Glutamatergic neuron (in vitro differentiated cells): ENCODE measurements at regions not wholly inside any gene's neighbourhood (a gene's known extent, or its start where the extent isn't known, plus 50 kb on each side); places are given as distances from the start of the nearest gene placed in this dataset.
"Not testable (repeated sequence)": the region's sequence is repeated elsewhere in the genome, so short reads cannot be mapped to it uniquely, and the experiment has no call there.

Source experiments
- DNase-seq: peaks from one replicate; pipeline ENCODE4 v3.0.0; 2022
- H3K27ac Mint-ChIP-seq: one replicate; pipeline ENCODE4 v1.8.0; 2020; ENCODE audit warnings: mild to moderate bottlenecking, mixed read lengths, inconsistent platforms; ENCODE audit not compliant: unreplicated experiment
- H3K27me3 Mint-ChIP-seq: one replicate; pipeline ENCODE4 v1.8.0; 2020; ENCODE audit warnings: mild to moderate bottlenecking, moderate library complexity, mixed read lengths, inconsistent platforms; ENCODE audit not compliant: unreplicated experiment
- H3K36me3 Mint-ChIP-seq: one replicate; pipeline ENCODE4 v1.8.0; 2020; ENCODE audit warnings: mild to moderate bottlenecking, mixed read lengths, inconsistent platforms; ENCODE audit not compliant: unreplicated experiment
- H3K4me1 Mint-ChIP-seq: one replicate; pipeline ENCODE4 v1.8.0; 2020; ENCODE audit warnings: mild to moderate bottlenecking, low read depth, mixed read lengths, inconsistent platforms; ENCODE audit not compliant: unreplicated experiment
- H3K4me3 Mint-ChIP-seq: one replicate; pipeline ENCODE4 v1.8.0; 2020; ENCODE audit warnings: mild to moderate bottlenecking, mixed read lengths, inconsistent platforms; ENCODE audit not compliant: unreplicated experiment
- H3K9me3 Mint-ChIP-seq: one replicate; pipeline ENCODE4 v1.8.0; 2020; ENCODE audit warnings: mild to moderate bottlenecking, moderate library complexity, mixed read lengths, inconsistent platforms; ENCODE audit not compliant: unreplicated experiment
- TF ChIP-seq, protein P1 (sequence below): fragments of 200-600 bp; sonication (generic); IDR thresholded peaks from one replicate; pipeline ENCODE4 v1.5.0; 2021; ENCODE audit not compliant: partially characterized antibody, unreplicated experiment

DNA sequence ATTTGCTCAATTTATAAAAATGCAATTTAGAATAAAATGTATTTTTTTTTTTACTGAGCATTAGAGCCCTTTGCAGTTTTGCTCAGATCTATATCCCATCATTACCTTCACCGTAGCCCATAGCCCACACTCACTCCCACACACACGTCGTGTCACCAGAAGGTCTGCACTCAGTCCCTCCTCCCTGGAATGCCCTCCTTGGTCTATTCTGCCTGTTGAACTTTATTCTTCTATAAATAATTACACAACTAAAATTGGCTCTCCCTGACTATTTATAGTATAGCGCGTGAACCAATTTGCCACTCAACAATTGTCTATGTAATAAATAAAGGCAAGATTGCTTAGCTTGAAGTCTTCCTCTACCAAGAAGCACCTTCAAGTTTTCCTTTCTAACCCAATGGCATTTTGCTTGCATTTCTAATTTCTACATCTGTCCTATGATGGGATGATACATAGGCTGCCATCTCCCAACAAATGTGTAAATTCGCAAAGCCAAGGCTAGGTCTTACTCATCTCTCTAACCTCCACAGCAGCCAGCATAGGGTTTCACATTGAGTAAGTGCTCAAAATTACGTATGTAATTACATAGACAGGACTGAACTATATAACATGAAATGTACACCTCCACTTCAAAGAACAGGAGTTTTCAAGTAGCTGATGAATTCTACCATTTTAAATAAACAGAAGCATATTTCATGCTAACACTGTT, 172.0 kb upstream of the HES1 start:
- Mint-ChIP-seq H3K9me3 (peaks cover 6% of the 10 kb centered on the region), H3K36me3 (no peaks in the 10 kb centered on the region), H3K27me3 (peaks cover 5% of the 10 kb centered on the region), H3K4me3 (no peak overlapping the region), H3K27ac (no peak overlapping the region), H3K4me1 (no peaks in the 10 kb centered on the region)
- no peak for DNase-seq
- TF ChIP-seq, protein P1, sequence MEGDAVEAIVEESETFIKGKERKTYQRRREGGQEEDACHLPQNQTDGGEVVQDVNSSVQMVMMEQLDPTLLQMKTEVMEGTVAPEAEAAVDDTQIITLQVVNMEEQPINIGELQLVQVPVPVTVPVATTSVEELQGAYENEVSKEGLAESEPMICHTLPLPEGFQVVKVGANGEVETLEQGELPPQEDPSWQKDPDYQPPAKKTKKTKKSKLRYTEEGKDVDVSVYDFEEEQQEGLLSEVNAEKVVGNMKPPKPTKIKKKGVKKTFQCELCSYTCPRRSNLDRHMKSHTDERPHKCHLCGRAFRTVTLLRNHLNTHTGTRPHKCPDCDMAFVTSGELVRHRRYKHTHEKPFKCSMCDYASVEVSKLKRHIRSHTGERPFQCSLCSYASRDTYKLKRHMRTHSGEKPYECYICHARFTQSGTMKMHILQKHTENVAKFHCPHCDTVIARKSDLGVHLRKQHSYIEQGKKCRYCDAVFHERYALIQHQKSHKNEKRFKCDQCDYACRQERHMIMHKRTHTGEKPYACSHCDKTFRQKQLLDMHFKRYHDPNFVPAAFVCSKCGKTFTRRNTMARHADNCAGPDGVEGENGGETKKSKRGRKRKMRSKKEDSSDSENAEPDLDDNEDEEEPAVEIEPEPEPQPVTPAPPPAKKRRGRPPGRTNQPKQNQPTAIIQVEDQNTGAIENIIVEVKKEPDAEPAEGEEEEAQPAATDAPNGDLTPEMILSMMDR = no peak

DNA sequence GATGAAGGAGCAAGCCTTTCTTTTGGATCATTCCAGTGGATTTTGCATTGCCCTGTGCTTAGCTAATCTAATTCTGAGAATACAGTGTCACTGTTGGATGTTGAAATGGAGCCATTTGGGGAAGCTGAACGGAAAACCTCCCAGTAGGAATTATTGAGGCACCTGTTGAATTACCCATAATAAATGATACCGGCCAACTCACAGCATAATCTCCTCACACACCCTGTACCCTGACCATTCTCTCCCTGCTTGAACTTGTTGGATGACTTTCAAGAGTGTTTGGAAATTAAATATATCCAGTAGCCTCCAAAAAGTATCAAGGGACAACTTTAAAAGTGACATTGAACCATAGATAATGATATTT, 171.4 kb upstream of the HES1 start:
- DNase-seq = no peak
- H3K27me3 Mint-ChIP-seq = peaks cover 5% of the 10 kb centered on the region
- H3K27ac Mint-ChIP-seq = no peak overlapping the region
- H3K36me3 Mint-ChIP-seq = no peaks in the 10 kb centered on the region
- peaks cover 6% of the 10 kb centered on the region for H3K9me3 Mint-ChIP-seq
- TF ChIP-seq, protein P1 = no peak
- H3K4me3 Mint-ChIP-seq = no peak overlapping the region
- no peaks in the 10 kb centered on the region for H3K4me1 Mint-ChIP-seq

DNA sequence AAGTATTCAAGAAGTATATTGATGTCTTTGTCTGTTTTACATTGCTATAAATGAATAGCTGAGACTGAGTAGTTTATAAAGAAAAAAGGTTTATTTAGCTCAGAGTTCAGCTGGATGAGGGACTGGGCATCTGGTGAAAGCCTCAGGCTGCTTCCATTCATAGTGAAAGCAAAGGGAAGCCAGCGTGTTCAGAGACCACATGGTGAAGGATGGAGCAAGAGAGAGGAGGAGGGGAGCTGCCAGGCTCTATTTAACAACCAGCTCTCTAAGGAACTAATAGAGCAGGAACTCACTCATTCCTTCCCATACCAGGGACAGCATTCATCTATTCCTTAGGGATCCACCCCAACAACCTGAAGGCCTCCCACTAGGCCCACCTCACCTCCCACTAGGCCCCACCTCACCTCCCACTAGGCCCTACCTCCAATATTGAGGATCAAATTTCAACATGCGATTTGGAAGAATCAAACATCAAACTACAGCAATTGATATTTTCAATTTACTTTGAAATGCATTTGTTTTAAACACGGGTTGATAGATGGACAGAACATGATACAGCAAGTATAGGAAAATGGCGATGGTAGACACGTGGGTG, 167.5 kb upstream of the HES1 start:
- no peak for DNase-seq
- Mint-ChIP-seq H3K4me1 (no peaks in the 10 kb centered on the region), H3K36me3 (no peaks in the 10 kb centered on the region), H3K27me3 (peaks cover 2% of the 10 kb centered on the region), H3K27ac (no peak overlapping the region), H3K9me3 (peaks cover 6% of the 10 kb centered on the region), H3K4me3 (no peak overlapping the region)
- TF ChIP-seq, protein P1 = no peak

DNA sequence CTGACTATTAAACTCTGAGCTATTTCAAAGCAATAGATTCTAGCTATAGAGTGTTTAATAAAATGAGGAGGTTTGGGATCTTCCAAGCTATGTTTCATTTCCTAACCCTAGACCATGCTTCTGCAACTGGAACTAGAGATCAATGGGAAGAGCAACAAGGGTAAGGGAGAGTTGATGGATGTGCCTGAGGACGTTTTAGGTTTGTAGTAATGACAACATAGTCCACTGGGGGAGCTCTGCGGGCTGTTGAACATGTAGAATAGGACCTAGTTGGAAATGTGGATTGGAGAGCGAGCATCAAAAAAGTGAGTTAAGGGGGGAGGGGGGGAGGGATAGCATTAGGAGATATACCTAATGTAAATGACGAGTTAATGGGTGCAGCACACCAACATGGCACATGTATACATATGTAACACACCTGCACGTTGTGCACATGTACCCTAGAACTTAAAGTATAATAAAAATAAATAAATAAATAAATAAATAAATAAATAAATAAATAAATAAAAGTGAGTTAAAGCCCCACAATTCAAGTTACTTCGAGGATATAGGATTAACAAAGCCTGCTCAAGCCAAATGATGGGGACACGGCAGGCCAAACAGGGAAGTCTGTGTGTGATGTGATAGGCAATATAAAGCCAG, 165.7 kb upstream of the HES1 start:
- not testable (repeated sequence) for H3K4me1 Mint-ChIP-seq, H3K27me3 Mint-ChIP-seq, H3K9me3 Mint-ChIP-seq, H3K4me3 Mint-ChIP-seq, H3K36me3 Mint-ChIP-seq, H3K27ac Mint-ChIP-seq
- peak; percentile 59 for DNase-seq
- TF ChIP-seq, protein P1 = peak; percentile 59

DNA sequence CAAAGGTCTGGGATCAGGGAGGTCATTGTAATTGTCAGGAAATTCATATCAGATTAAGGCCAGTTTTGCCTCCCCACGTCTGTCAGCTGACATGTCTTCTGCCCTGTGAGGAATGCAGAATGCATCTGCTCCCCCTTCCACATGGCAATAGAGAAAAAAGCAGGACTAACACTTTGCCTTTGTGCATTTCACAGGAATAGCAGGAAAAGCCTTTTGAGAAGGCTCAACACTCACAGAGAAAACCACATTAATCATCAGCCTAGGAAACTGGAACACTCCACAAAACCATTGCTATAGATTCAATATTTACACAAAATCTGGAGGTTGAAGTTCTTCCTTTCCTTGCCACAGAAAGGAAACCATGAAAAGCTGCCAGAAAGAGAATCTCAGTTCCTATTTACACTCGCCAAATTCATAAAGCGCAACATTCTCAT, 165.2 kb upstream of the HES1 start:
- Mint-ChIP-seq H3K9me3 (peaks cover 3% of the 10 kb centered on the region), H3K36me3 (no peaks in the 10 kb centered on the region), H3K27me3 (peaks cover 3% of the 10 kb centered on the region), H3K4me1 (peaks cover 8% of the 10 kb centered on the region), H3K27ac (no peak overlapping the region), H3K4me3 (no peak overlapping the region)
- TF ChIP-seq, protein P1 = no peak
- no peak for DNase-seq
